HL-60 (cell line): ENCODE measurements at regions not wholly inside any gene's neighbourhood (a gene's known extent, or its start where the extent isn't known, plus 50 kb on each side); places are given as distances from the start of the nearest gene placed in this dataset.

Experiments
- DNase-seq, 2 experiments: peaks; one replicate each; pipeline ENCODE4 v3.0.0-alpha.2; 2010 to 2020; ENCODE audit warnings: low read depth in 1 of 2, low spot score in 1 of 2
- H3K27ac ChIP-seq: fragments of 250-450 bp; sonication (Bioruptor Pico); replicated peaks from 2 replicates; pipeline ENCODE4 v1.5.1; 2020; ENCODE audit warnings: mild to moderate bottlenecking, moderate library complexity
- H3K27me3 ChIP-seq: fragments of 250-450 bp; sonication (Bioruptor Pico); 2 replicates; pipeline ENCODE4 v1.5.1; 2021; ENCODE audit warnings: mild to moderate bottlenecking, moderate library complexity; ENCODE audit not compliant: insufficient read depth, poor library complexity, severe bottlenecking
- H3K4me3 ChIP-seq: replicated peaks from 2 replicates; pipeline ENCODE4 v1.5.1; 2011; ENCODE audit warnings: mild to moderate bottlenecking, control low read depth, low read length; ENCODE audit not compliant: insufficient read depth
- CTCF ChIP-seq: IDR thresholded peaks from one replicate; pipeline ENCODE4 v1.5.1; 2011; ENCODE audit warnings: low read length, control low read depth, inconsistent platforms; ENCODE audit not compliant: insufficient read depth
- GABPA ChIP-seq: IDR thresholded peaks from 2 replicates; pipeline ENCODE4 v1.6.1; 2012; ENCODE audit warnings: low read depth
- POLR2AphosphoS5 ChIP-seq: IDR thresholded peaks from 2 replicates; pipeline ENCODE4 v1.6.1; 2012; ENCODE audit warnings: low read depth
- REST ChIP-seq: IDR thresholded peaks from 2 replicates; pipeline ENCODE4 v1.6.1; 2012; ENCODE audit warnings: low read depth; ENCODE audit not compliant: insufficient replicate concordance
- SPI1 ChIP-seq: IDR thresholded peaks from 2 replicates; pipeline ENCODE4 v1.6.1; 2012; ENCODE audit warnings: low read depth, mild to moderate bottlenecking, borderline replicate concordance

GRCh38 chrX:716136-716535 is 85.5 kb downstream of the SHOX start:
- Histone ChIP-seq H3K27ac (no peak overlapping the region), H3K4me3 (no peak overlapping the region), H3K27me3 (no peaks in the 10 kb centered on the region)
- TF ChIP-seq REST: no peak
- no peak for TF ChIP-seq GABPA
- no peak for TF ChIP-seq POLR2AphosphoS5
- no peak for TF ChIP-seq CTCF
- TF ChIP-seq SPI1: no peak
- DNase-seq: no peak

GRCh38 chrX:714131-714530 is 83.5 kb downstream of the SHOX start:
- no peaks in the 10 kb centered on the region for H3K27me3 ChIP-seq
- H3K27ac ChIP-seq: no peak overlapping the region
- DNase-seq: no peak
- H3K4me3 ChIP-seq: no peak overlapping the region
- TF ChIP-seq CTCF (no peak), REST (no peak), POLR2AphosphoS5 (no peak), GABPA (no peak), SPI1 (no peak)
